ENCODE measurements at regions not wholly inside any gene's neighbourhood (a gene's known extent, or its start where the extent isn't known, plus 50 kb on each side); places are given as distances from the start of the nearest gene placed in this dataset.

DNA sequence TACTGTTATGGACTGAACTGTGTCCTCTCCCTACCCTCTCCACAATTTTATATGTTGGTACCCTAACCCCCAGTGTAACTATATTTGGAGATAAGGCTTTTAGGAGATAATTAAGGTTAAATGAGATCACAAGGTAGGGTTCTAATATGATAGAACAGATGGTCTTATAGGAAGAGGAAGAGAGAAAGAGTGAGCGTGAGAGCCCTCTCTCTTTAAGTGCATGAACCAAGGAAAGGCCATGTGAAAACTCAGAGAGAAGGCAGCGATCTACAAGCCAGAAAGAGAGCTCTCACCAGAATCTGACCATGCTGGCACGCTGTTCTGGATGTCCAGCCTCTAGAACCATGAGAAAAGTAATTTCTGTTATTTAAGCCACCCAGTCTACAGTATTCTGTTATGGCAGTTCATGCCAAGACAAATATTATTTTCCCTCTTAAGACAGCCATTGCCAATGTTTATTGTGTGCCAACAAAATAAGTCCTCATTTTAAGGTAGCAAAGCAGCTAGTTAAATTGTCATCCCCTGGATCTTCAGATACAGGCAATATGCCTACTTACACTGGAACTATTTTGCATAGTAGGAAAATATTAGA lies 336.2 kb downstream of the MID1IP1 start:
- TF ChIP-seq, protein P1, sequence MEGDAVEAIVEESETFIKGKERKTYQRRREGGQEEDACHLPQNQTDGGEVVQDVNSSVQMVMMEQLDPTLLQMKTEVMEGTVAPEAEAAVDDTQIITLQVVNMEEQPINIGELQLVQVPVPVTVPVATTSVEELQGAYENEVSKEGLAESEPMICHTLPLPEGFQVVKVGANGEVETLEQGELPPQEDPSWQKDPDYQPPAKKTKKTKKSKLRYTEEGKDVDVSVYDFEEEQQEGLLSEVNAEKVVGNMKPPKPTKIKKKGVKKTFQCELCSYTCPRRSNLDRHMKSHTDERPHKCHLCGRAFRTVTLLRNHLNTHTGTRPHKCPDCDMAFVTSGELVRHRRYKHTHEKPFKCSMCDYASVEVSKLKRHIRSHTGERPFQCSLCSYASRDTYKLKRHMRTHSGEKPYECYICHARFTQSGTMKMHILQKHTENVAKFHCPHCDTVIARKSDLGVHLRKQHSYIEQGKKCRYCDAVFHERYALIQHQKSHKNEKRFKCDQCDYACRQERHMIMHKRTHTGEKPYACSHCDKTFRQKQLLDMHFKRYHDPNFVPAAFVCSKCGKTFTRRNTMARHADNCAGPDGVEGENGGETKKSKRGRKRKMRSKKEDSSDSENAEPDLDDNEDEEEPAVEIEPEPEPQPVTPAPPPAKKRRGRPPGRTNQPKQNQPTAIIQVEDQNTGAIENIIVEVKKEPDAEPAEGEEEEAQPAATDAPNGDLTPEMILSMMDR (optimal IDR thresholded peaks at IDR 0.05 in 1 of 3, IDR thresholded peaks at IDR 0.05 in 1 of 3, conservative IDR thresholded peaks at IDR 0.05 in 1 of 3; ENCODE audit: extremely low read depth in 1 of 3, insufficient read depth in 2 of 3, low read length in 3 of 3): no peak
- no peak for TF ChIP-seq EZH2 (IDR thresholded peaks at IDR 0.05; ENCODE audit: low read length)

Data from keratinocyte (primary cell).